ENCODE measurements at regions not wholly inside any gene's neighbourhood (a gene's known extent, or its start where the extent isn't known, plus 50 kb on each side); places are given as distances from the start of the nearest gene placed in this dataset.

DNA sequence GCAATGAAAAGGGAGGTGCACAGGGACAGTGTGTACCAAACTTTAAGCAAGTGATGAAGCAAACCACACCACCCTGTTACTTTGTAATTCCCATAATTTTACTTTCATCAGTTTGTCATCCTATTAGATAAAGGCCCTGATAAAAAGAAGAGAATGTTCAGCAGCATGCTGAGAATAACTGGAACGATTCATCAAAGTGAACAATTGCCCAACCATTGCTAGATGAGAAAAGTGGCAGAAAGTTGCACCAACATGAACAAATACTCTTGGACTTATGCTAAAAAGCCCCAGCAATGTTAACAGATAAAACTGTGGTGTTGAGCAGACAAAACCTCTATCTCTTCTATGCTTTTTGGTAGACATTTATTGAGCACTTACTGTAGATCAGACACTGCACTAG is 75.5 kb upstream of the PCGF5 start:
- TF ChIP-seq, protein P1, sequence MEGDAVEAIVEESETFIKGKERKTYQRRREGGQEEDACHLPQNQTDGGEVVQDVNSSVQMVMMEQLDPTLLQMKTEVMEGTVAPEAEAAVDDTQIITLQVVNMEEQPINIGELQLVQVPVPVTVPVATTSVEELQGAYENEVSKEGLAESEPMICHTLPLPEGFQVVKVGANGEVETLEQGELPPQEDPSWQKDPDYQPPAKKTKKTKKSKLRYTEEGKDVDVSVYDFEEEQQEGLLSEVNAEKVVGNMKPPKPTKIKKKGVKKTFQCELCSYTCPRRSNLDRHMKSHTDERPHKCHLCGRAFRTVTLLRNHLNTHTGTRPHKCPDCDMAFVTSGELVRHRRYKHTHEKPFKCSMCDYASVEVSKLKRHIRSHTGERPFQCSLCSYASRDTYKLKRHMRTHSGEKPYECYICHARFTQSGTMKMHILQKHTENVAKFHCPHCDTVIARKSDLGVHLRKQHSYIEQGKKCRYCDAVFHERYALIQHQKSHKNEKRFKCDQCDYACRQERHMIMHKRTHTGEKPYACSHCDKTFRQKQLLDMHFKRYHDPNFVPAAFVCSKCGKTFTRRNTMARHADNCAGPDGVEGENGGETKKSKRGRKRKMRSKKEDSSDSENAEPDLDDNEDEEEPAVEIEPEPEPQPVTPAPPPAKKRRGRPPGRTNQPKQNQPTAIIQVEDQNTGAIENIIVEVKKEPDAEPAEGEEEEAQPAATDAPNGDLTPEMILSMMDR (IDR thresholded peaks at IDR 0.05) = no peak
- no peak for TF ChIP-seq ZFX (IDR thresholded peaks at IDR 0.05; ENCODE audit: borderline replicate concordance)
